ENCODE measurements at regions not wholly inside any gene's neighbourhood (a gene's known extent, or its start where the extent isn't known, plus 50 kb on each side); places are given as distances from the start of the nearest gene placed in this dataset.

- no peak for FAIRE-seq
- no peak for DNase-seq (ENCODE audit: low spot score)
Observed at GRCh38 chr15:91660174-91660649, 193.3 kb upstream of the SLCO3A1 start.

- no peak for FAIRE-seq
Observed at GRCh38 chr15:91664224-91664836, 189.2 kb upstream of the SLCO3A1 start.

GRCh38 chr15:91665212-91665611 lies 188.3 kb upstream of the SLCO3A1 start:
- DNase-seq (ENCODE audit: low spot score): no peak
- FAIRE-seq: no peak

More at GRCh38 chr15:91664224-91664836, 189.2 kb upstream of the SLCO3A1 start:
- DNase-seq (ENCODE audit: low spot score): no peak

GRCh38 chr15:91668370-91668769 lies 185.1 kb upstream of the SLCO3A1 start:
- DNase-seq (ENCODE audit: low spot score): no peak
- FAIRE-seq: no peak

GRCh38 chr15:91670108-91670507 lies 183.4 kb upstream of the SLCO3A1 start:
- FAIRE-seq (no peak), DNase-seq (ENCODE audit: low spot score) (no peak)

- no peak for DNase-seq (ENCODE audit: low spot score)
- FAIRE-seq: no peak
Observed at GRCh38 chr15:91678003-91678402, 175.5 kb upstream of the SLCO3A1 start.

GRCh38 chr15:91679447-91679846 lies 174.1 kb upstream of the SLCO3A1 start:
- DNase-seq (ENCODE audit: low spot score) (no peak), FAIRE-seq (no peak)

GRCh38 chr15:91685436-91685835 lies 168.1 kb upstream of the SLCO3A1 start:
- DNase-seq (ENCODE audit: low spot score) (no peak), FAIRE-seq (no peak)

- FAIRE-seq: no peak
Observed at GRCh38 chr15:91688811-91689210, 164.7 kb upstream of the SLCO3A1 start.

GRCh38 chr15:91689377-91689776 lies 164.1 kb upstream of the SLCO3A1 start:
- DNase-seq (ENCODE audit: low spot score) (no peak), FAIRE-seq (no peak)

More at GRCh38 chr15:91688811-91689210, 164.7 kb upstream of the SLCO3A1 start:
- no peak for DNase-seq (ENCODE audit: low spot score)

GRCh38 chr15:91692596-91692995 lies 160.9 kb upstream of the SLCO3A1 start:
- no peak for FAIRE-seq
- no peak for DNase-seq (ENCODE audit: low spot score)

- DNase-seq (ENCODE audit: low spot score): no peak
- no peak for FAIRE-seq
Observed at GRCh38 chr15:91694131-91694830, 159.2 kb upstream of the SLCO3A1 start.

- DNase-seq (ENCODE audit: low spot score) (peak; percentile 18), FAIRE-seq (no peak)
Observed at GRCh38 chr15:91694831-91695210, 158.7 kb upstream of the SLCO3A1 start.

GRCh38 chr15:91695799-91696198 lies 157.7 kb upstream of the SLCO3A1 start:
- FAIRE-seq (no peak), DNase-seq (ENCODE audit: low spot score) (no peak)

- FAIRE-seq (no peak), DNase-seq (ENCODE audit: low spot score) (no peak)
Observed at GRCh38 chr15:91696981-91697380, 156.5 kb upstream of the SLCO3A1 start.

GRCh38 chr15:91698241-91698640 lies 155.3 kb upstream of the SLCO3A1 start:
- FAIRE-seq: no peak
- no peak for DNase-seq (ENCODE audit: low spot score)

GRCh38 chr15:91699741-91700140 lies 153.8 kb upstream of the SLCO3A1 start:
- no peak for FAIRE-seq
- no peak for DNase-seq (ENCODE audit: low spot score)

- FAIRE-seq (no peak), DNase-seq (ENCODE audit: low spot score) (no peak)
Observed at GRCh38 chr15:91703274-91703673, 150.2 kb upstream of the SLCO3A1 start.

GRCh38 chr15:91704343-91704742 lies 149.2 kb upstream of the SLCO3A1 start:
- no peak for FAIRE-seq
- DNase-seq (ENCODE audit: low spot score): no peak

- DNase-seq (ENCODE audit: low spot score): peak; percentile 77
- FAIRE-seq: no peak
Observed at GRCh38 chr15:91706322-91707032, 147.0 kb upstream of the SLCO3A1 start.

- DNase-seq (ENCODE audit: low spot score) (no peak), FAIRE-seq (no peak)
Observed at GRCh38 chr15:91710080-91710698, 143.3 kb upstream of the SLCO3A1 start.

All from urothelium cell line (cell line).